GM12878 (cell line): ENCODE measurements at regions not wholly inside any gene's neighbourhood (a gene's known extent, or its start where the extent isn't known, plus 50 kb on each side); places are given as distances from the start of the nearest gene placed in this dataset.

Experiments used
- ATAC-seq: fragments of 200-7000 bp; cut with Tn5 transposase; 3 replicates; pipeline ENCODE4 v1.9.1; 2020; ENCODE audit warnings: mild to moderate bottlenecking, moderate library complexity
- BruUV-seq: library from RNA; stranded (reverse); fragments of 400-500 nt; replicated peaks from 2 replicates; lab custom pipeline; 2021; lab: Mats Ljungman, UMichigan
- CTCF ChIA-PET: fragments of 300-600 bp; sonication (Branson Sonifier 250); formaldehyde crosslinking; extraction: SDS; loops from one replicate; lab custom pipeline; 2021; ENCODE audit warnings: inconsistent platforms; lab: Yijun Ruan, JAX
- POLR2A ChIA-PET: fragments of 350-600 bp; formaldehyde crosslinking; extraction: SDS; loops from one replicate; lab custom pipeline; 2021; ENCODE audit warnings: inconsistent platforms; lab: Charles Lee
- RAD21 ChIA-PET: fragments of 300-600 bp; sonication (Branson Sonifier 250); formaldehyde crosslinking; loops from one replicate; lab custom pipeline; 2023; ENCODE audit warnings: antibody characterized with exemption; ENCODE audit not compliant: unreplicated experiment; lab: Charles Lee
- SMC1A ChIA-PET: fragments of 300-600 bp; sonication (Branson Sonifier 250); formaldehyde crosslinking; loops from one replicate; lab custom pipeline; 2023; ENCODE audit not compliant: unreplicated experiment, uncharacterized antibody; lab: Charles Lee
- DNase-seq: peaks from one replicate; pipeline ENCODE4 v3.0.0-alpha.2; 2011; ENCODE audit warnings: low read depth, low spot score
- FAIRE-seq: peaks from 3 replicates; lab custom pipeline; 2011; peaks lifted over from hg19 to GRCh38; lab: Jason Lieb, UNC
- H2AFZ ChIP-seq: 2 replicates; pipeline ENCODE4 v1.6.0; 2011; ENCODE audit warnings: low read depth, low read length, control low read depth; ENCODE audit not compliant: control insufficient read depth
- H3K27ac ChIP-seq: 2 replicates; pipeline ENCODE4 v1.5.1; 2011; ENCODE audit warnings: control low read depth; ENCODE audit not compliant: control insufficient read depth, insufficient read depth
- H3K27me3 ChIP-seq, 2 experiments: replicated peaks in 1 of 2; 2 replicates each; pipeline versions ENCODE4 v1.6.0 to v1.6.1; 2011; ENCODE audit warnings: low read length in 1 of 2; ENCODE audit not compliant: control insufficient read depth in 2 of 2, insufficient read depth in 2 of 2
- H3K36me3 ChIP-seq, 2 experiments: 2 replicates each; pipeline ENCODE4 v1.5.1; 2011; ENCODE audit warnings: low read length in 1 of 2; ENCODE audit not compliant: control insufficient read depth in 2 of 2, insufficient read depth in 2 of 2
- H3K4me1 ChIP-seq: 2 replicates; pipeline ENCODE4 v1.6.1; 2011; ENCODE audit warnings: mild to moderate bottlenecking, low read length, moderate library complexity, mixed read lengths; ENCODE audit not compliant: control insufficient read depth, insufficient read depth
- H3K4me2 ChIP-seq: 2 replicates; pipeline ENCODE4 v1.6.0; 2011; ENCODE audit warnings: control low read depth; ENCODE audit not compliant: control insufficient read depth, insufficient read depth
- H3K4me3 ChIP-seq: fragments of 200-600 bp; sonication (generic); 2 replicates; pipeline ENCODE4 v1.5.1; 2016
- H3K79me2 ChIP-seq: 2 replicates; pipeline ENCODE4 v1.6.0; 2011; ENCODE audit warnings: low read length; ENCODE audit not compliant: control insufficient read depth, insufficient read depth
- H3K9ac ChIP-seq: 2 replicates; pipeline ENCODE4 v1.8.0; 2011; ENCODE audit warnings: low read length, control low read depth, mixed read lengths; ENCODE audit not compliant: control insufficient read depth, insufficient read depth
- H3K9me3 ChIP-seq: replicated peaks from 3 replicates; pipeline ENCODE4 v1.5.1; 2011; ENCODE audit warnings: mild to moderate bottlenecking, low read length; ENCODE audit not compliant: control insufficient read depth, insufficient read depth
- H4K20me1 ChIP-seq: 2 replicates; pipeline ENCODE4 v1.6.0; 2011; ENCODE audit not compliant: control insufficient read depth, insufficient read depth
- EZH2 ChIP-seq: IDR thresholded peaks from 2 replicates; pipeline ENCODE4 v1.6.1; 2012; ENCODE audit warnings: low read depth, mild to moderate bottlenecking, control low read depth, inconsistent platforms, low read length, borderline replicate concordance; ENCODE audit not compliant: control insufficient read depth
- HDAC2 ChIP-seq: fragments of 200-600 bp; sonication (generic); IDR thresholded peaks from 2 replicates; pipeline ENCODE4 v1.6.1; 2017
- JUNB ChIP-seq: IDR thresholded peaks from 2 replicates; pipeline ENCODE4 v1.6.1; 2016; ENCODE audit warnings: antibody characterized with exemption, mild to moderate bottlenecking
- JUND ChIP-seq: IDR thresholded peaks from 2 replicates; pipeline ENCODE4 v1.6.1; 2012; ENCODE audit warnings: low read depth, mild to moderate bottlenecking, low read length, improper control_type of control experiment, moderate library complexity
- NFIC ChIP-seq: IDR thresholded peaks from 2 replicates; pipeline ENCODE4 v1.6.1; 2012; ENCODE audit warnings: low read depth, mild to moderate bottlenecking, inconsistent platforms, low read length, moderate library complexity
- NR2C1 ChIP-seq: fragments of 450-650 bp; IDR thresholded peaks from 2 replicates; pipeline ENCODE4 v1.6.1; 2017; ENCODE audit warnings: antibody characterized with exemption, mild to moderate bottlenecking, moderate library complexity
- SMC3 ChIP-seq: IDR thresholded peaks from 2 replicates; pipeline ENCODE4 v1.6.1; 2011; ENCODE audit warnings: low read length, improper control_type of control experiment, borderline replicate concordance
- SUPT20H ChIP-seq: IDR thresholded peaks from 2 replicates; pipeline ENCODE4 v1.6.1; 2011; ENCODE audit warnings: low read depth, mild to moderate bottlenecking, low read length, moderate library complexity, borderline replicate concordance; ENCODE audit not compliant: control insufficient read depth
- YBX1 ChIP-seq: fragments of 450-650 bp; IDR thresholded peaks from 2 replicates; pipeline ENCODE4 v1.6.1; 2016; ENCODE audit warnings: antibody characterized with exemption
- ZNF274 ChIP-seq: IDR thresholded peaks from one replicate; pipeline ENCODE4 v1.8.0; 2011; ENCODE audit not compliant: insufficient read length, insufficient read depth
- in situ Hi-C: fragments of 300-500 bp; cut with MboI; formaldehyde crosslinking; loops from 9 replicates; pipeline ENCODE4 v1.14.3; 2018; ENCODE audit warnings: mixed read lengths
- intact Hi-C: fragments of 100-400 bp; cut with micrococcal nuclease; formaldehyde crosslinking; loops from one replicate; pipeline ENCODE4 v1.14.2; 2022; ENCODE audit not compliant: unreplicated experiment
- TF ChIP-seq, protein P1 (sequence below): IDR thresholded peaks from 2 replicates; pipeline ENCODE4 v1.6.1; 2012; ENCODE audit warnings: low read depth, low read length, improper control_type of control experiment
- TF ChIP-seq, protein P2 (sequence below): fragments of 450-650 bp; IDR thresholded peaks from 2 replicates; pipeline ENCODE4 v1.6.1; 2018; ENCODE audit warnings: borderline replicate concordance, mild to moderate bottlenecking; ENCODE audit not compliant: partially characterized antibody
- TF ChIP-seq, protein P3 (sequence below): IDR thresholded peaks from 2 replicates; pipeline ENCODE4 v1.6.1; 2012; ENCODE audit warnings: low read length, inconsistent platforms
- TF ChIP-seq, protein P4 (sequence below), 3 experiments: IDR thresholded peaks in 2 of 3; conservative IDR thresholded peaks in 1 of 3; 2 replicates each; pipeline ENCODE4 v1.5.1; 2011; ENCODE audit warnings: low read depth in 3 of 3, low read length in 3 of 3, mild to moderate bottlenecking in 3 of 3, control low read depth in 2 of 3, moderate library complexity in 2 of 3, inconsistent platforms in 1 of 3, mixed read lengths in 1 of 3; ENCODE audit not compliant: control insufficient read depth in 2 of 3, insufficient read depth in 1 of 3; ENCODE audit errors: extremely low read depth in 1 of 3
- TF ChIP-seq, protein P5 (sequence below): IDR thresholded peaks from 2 replicates; pipeline ENCODE4 v1.6.1; 2011; ENCODE audit warnings: mild to moderate bottlenecking, low read depth, low read length, moderate library complexity; ENCODE audit not compliant: insufficient replicate concordance

DNA sequence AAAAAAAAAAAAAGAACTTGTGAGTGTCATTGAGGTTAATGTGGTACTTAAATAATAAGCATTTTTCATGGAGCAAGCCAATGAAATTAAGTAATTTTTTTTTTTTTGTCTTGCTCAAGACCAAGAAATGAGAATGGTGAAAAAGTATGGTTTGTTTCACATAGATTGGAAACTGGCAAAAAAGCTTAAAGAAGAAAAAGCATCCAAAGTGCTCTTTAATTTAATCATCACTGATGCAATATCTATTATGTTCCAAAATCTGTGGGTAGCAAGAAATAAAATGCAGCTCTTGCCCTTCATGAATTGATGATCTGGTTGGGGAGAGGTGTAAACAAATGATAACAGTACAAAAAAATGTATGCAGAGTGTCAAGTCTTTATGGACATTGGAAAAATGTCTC is 980.6 kb downstream of the REEP3 start:
- TF ChIP-seq ZNF274 (no peak), SMC3 (no peak), NFIC (no peak), YBX1 (no peak), JUND (no peak), NR2C1 (no peak), HDAC2 (no peak), SUPT20H (no peak), JUNB (no peak), EZH2 (no peak)
- TF ChIP-seq, protein P1, sequence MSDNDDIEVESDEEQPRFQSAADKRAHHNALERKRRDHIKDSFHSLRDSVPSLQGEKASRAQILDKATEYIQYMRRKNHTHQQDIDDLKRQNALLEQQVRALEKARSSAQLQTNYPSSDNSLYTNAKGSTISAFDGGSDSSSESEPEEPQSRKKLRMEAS = no peak
- TF ChIP-seq, protein P2, sequence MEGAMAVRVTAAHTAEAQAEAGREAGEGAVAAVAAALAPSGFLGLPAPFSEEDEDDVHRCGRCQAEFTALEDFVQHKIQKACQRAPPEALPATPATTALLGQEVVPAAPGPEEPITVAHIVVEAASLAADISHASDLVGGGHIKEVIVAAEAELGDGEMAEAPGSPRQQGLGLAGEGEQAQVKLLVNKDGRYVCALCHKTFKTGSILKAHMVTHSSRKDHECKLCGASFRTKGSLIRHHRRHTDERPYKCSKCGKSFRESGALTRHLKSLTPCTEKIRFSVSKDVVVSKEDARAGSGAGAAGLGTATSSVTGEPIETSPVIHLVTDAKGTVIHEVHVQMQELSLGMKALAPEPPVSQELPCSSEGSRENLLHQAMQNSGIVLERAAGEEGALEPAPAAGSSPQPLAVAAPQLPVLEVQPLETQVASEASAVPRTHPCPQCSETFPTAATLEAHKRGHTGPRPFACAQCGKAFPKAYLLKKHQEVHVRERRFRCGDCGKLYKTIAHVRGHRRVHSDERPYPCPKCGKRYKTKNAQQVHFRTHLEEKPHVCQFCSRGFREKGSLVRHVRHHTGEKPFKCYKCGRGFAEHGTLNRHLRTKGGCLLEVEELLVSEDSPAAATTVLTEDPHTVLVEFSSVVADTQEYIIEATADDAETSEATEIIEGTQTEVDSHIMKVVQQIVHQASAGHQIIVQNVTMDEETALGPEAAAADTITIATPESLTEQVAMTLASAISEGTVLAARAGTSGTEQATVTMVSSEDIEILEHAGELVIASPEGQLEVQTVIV = no peak
- TF ChIP-seq, protein P3, sequence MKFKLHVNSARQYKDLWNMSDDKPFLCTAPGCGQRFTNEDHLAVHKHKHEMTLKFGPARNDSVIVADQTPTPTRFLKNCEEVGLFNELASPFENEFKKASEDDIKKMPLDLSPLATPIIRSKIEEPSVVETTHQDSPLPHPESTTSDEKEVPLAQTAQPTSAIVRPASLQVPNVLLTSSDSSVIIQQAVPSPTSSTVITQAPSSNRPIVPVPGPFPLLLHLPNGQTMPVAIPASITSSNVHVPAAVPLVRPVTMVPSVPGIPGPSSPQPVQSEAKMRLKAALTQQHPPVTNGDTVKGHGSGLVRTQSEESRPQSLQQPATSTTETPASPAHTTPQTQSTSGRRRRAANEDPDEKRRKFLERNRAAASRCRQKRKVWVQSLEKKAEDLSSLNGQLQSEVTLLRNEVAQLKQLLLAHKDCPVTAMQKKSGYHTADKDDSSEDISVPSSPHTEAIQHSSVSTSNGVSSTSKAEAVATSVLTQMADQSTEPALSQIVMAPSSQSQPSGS = no peak
- TF ChIP-seq, protein P4, sequence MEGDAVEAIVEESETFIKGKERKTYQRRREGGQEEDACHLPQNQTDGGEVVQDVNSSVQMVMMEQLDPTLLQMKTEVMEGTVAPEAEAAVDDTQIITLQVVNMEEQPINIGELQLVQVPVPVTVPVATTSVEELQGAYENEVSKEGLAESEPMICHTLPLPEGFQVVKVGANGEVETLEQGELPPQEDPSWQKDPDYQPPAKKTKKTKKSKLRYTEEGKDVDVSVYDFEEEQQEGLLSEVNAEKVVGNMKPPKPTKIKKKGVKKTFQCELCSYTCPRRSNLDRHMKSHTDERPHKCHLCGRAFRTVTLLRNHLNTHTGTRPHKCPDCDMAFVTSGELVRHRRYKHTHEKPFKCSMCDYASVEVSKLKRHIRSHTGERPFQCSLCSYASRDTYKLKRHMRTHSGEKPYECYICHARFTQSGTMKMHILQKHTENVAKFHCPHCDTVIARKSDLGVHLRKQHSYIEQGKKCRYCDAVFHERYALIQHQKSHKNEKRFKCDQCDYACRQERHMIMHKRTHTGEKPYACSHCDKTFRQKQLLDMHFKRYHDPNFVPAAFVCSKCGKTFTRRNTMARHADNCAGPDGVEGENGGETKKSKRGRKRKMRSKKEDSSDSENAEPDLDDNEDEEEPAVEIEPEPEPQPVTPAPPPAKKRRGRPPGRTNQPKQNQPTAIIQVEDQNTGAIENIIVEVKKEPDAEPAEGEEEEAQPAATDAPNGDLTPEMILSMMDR (IDR thresholded peaks at IDR 0.05 in 2 of 3, conservative IDR thresholded peaks at IDR 0.05 in 1 of 3; ENCODE audit: control insufficient read depth in 2 of 3, extremely low read depth in 1 of 3, insufficient read depth in 1 of 3, low read depth in 3 of 3, low read length in 3 of 3) = no peak
- TF ChIP-seq, protein P5, sequence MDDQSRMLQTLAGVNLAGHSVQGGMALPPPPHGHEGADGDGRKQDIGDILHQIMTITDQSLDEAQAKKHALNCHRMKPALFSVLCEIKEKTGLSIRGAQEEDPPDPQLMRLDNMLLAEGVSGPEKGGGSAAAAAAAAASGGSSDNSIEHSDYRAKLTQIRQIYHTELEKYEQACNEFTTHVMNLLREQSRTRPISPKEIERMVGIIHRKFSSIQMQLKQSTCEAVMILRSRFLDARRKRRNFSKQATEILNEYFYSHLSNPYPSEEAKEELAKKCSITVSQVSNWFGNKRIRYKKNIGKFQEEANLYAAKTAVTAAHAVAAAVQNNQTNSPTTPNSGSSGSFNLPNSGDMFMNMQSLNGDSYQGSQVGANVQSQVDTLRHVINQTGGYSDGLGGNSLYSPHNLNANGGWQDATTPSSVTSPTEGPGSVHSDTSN = no peak
- TF ChIP-seq, all 136 proteins: peak for 0
- ChIA-PET CTCF (interaction anchor here (0.7 kb wide), 1 partner anchor 32 kb away, joined by 3 read pairs; no protein-coding TSS in a partner anchor), RAD21 (interaction anchor here (0.7 kb wide), 1 partner anchor 1347 kb away, joined by 3 read pairs; no protein-coding TSS in a partner anchor), SMC1A (no interaction called here), POLR2A (no interaction called here)
- no TSS peak for BruUV-seq
- Histone ChIP-seq H4K20me1 (no peaks in the 10 kb centered on the region), H3K4me3 (no peak overlapping the region), H3K27ac (no peak overlapping the region), H3K4me2 (no peak overlapping the region), H3K4me1 (no peaks in the 10 kb centered on the region), H3K9me3 (no peaks in the 10 kb centered on the region), H3K27me3 (no peaks in the 10 kb centered on the region), H2AFZ (no peak overlapping the region), H3K36me3 (no peaks in the 10 kb centered on the region), H3K9ac (no peak overlapping the region), H3K79me2 (no peaks in the 10 kb centered on the region)
- FAIRE-seq = no peak
- no peak for DNase-seq
- intact Hi-C loops (no loop called here), in situ Hi-C loops (no loop called here)
- no peak for ATAC-seq
